HFFc6 (cell line): ENCODE measurements at regions not wholly inside any gene's neighbourhood (a gene's known extent, or its start where the extent isn't known, plus 50 kb on each side); places are given as distances from the start of the nearest gene placed in this dataset.

Experiments
- DNase-seq: peaks from one replicate; pipeline ENCODE4 v3.0.0-alpha.2; 2018
- H3K27ac Mint-ChIP-seq: 2 replicates; pipeline ENCODE4 v1.8.0; 2020; ENCODE audit warnings: mild to moderate bottlenecking, mixed read lengths
- H3K27me3 Mint-ChIP-seq: 2 replicates; pipeline ENCODE4 v1.8.0; 2021; ENCODE audit warnings: mild to moderate bottlenecking, moderate library complexity, mixed read lengths; ENCODE audit not compliant: insufficient read depth
- H3K36me3 Mint-ChIP-seq: 2 replicates; pipeline ENCODE4 v1.8.0; 2021; ENCODE audit warnings: low read depth, mixed read lengths
- H3K4me1 Mint-ChIP-seq: 2 replicates; pipeline ENCODE4 v1.8.0; 2020; ENCODE audit warnings: low read depth, mixed read lengths
- H3K4me3 Mint-ChIP-seq: 2 replicates; pipeline ENCODE4 v1.8.0; 2020; ENCODE audit warnings: mild to moderate bottlenecking, moderate library complexity, mixed read lengths
- H3K9me3 Mint-ChIP-seq: 2 replicates; pipeline ENCODE4 v1.8.0; 2020; ENCODE audit warnings: mild to moderate bottlenecking, mixed read lengths
- TF ChIP-seq, protein P1 (sequence below): fragments of 200-600 bp; sonication (generic); IDR thresholded peaks from 2 replicates; pipeline ENCODE4 v1.5.0; 2021; ENCODE audit warnings: antibody characterized with exemption, mild to moderate bottlenecking

DNA sequence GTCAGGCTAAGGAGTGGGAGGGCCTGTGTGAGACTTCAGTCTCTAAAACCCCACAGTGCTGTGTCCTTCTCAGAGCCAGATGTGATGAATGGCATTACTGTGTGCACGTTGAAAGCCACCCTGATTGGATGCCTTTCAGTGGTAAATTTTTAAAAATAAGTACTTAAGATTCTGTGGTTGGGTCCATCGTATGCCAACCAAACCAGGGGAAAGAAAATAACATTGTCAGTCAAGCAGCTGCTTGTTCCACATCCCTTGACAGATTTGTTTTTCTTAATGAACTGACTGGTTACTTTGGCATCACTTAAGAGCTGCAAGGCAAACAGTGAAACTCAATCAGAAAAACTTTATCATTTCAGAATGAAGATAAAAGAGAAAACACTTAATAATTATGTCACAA is 334.0 kb upstream of the NT5E start:
- H3K4me1 Mint-ChIP-seq = no peaks in the 10 kb centered on the region; the same call in 1 of the 2 replicates
- peaks cover 17% of the 10 kb centered on the region for H3K27me3 Mint-ChIP-seq
- H3K27ac Mint-ChIP-seq = no peak overlapping the region
- no peak for DNase-seq
- TF ChIP-seq, protein P1, sequence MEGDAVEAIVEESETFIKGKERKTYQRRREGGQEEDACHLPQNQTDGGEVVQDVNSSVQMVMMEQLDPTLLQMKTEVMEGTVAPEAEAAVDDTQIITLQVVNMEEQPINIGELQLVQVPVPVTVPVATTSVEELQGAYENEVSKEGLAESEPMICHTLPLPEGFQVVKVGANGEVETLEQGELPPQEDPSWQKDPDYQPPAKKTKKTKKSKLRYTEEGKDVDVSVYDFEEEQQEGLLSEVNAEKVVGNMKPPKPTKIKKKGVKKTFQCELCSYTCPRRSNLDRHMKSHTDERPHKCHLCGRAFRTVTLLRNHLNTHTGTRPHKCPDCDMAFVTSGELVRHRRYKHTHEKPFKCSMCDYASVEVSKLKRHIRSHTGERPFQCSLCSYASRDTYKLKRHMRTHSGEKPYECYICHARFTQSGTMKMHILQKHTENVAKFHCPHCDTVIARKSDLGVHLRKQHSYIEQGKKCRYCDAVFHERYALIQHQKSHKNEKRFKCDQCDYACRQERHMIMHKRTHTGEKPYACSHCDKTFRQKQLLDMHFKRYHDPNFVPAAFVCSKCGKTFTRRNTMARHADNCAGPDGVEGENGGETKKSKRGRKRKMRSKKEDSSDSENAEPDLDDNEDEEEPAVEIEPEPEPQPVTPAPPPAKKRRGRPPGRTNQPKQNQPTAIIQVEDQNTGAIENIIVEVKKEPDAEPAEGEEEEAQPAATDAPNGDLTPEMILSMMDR = no peak
- H3K4me3 Mint-ChIP-seq = no peak overlapping the region
- no peaks in the 10 kb centered on the region for H3K9me3 Mint-ChIP-seq
- H3K36me3 Mint-ChIP-seq = no peaks in the 10 kb centered on the region

DNA sequence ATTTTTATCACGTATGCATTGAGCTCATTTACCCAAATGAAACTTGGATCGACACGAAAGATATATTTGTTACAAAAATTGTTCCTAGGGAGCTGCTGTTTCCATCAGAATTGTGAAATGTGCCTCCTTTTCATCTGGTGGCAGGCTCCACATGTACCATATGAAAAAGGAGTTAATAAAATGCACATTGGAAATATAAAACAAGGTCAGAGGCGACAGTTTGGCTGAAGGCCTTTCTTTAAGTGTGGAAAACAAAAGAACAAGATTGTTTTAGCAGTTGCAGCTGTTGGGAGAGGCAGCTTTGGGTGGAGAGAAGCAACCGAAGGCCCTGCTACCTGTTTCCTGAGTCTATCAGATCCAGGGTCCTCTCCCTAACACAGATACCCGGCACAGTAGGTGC is 334.5 kb upstream of the NT5E start:
- Mint-ChIP-seq H3K4me1 (no peaks in the 10 kb centered on the region; the same call in 1 of the 2 replicates), H3K4me3 (no peak overlapping the region), H3K27ac (no peak overlapping the region), H3K27me3 (peaks cover 17% of the 10 kb centered on the region), H3K36me3 (no peaks in the 10 kb centered on the region), H3K9me3 (no peaks in the 10 kb centered on the region)
- TF ChIP-seq, protein P1 = no peak
- DNase-seq = no peak

DNA sequence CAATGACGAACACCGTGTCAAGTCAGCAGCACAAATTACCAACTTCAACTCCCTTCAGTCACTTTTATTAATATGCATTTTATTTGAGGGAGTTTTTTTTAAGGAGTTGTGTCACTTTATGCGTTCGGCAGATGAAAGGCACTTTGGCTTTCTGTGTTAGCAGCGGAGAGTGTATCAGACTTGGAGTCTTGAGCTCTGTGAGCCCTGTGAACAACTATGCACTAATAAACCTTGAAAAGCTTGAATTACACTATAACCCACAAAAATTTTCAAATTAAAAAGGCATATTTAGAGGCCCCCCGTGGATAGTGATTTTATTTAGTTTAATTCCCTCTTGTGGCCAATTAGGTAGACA is 335.3 kb upstream of the NT5E start:
- H3K27ac Mint-ChIP-seq = no peak overlapping the region
- H3K27me3 Mint-ChIP-seq = peaks cover 17% of the 10 kb centered on the region
- no peak overlapping the region for H3K4me3 Mint-ChIP-seq
- no peaks in the 10 kb centered on the region; the same call in 1 of the 2 replicates for H3K4me1 Mint-ChIP-seq
- TF ChIP-seq, protein P1 = no peak
- H3K36me3 Mint-ChIP-seq = no peaks in the 10 kb centered on the region
- H3K9me3 Mint-ChIP-seq = no peaks in the 10 kb centered on the region
- no peak for DNase-seq

DNA sequence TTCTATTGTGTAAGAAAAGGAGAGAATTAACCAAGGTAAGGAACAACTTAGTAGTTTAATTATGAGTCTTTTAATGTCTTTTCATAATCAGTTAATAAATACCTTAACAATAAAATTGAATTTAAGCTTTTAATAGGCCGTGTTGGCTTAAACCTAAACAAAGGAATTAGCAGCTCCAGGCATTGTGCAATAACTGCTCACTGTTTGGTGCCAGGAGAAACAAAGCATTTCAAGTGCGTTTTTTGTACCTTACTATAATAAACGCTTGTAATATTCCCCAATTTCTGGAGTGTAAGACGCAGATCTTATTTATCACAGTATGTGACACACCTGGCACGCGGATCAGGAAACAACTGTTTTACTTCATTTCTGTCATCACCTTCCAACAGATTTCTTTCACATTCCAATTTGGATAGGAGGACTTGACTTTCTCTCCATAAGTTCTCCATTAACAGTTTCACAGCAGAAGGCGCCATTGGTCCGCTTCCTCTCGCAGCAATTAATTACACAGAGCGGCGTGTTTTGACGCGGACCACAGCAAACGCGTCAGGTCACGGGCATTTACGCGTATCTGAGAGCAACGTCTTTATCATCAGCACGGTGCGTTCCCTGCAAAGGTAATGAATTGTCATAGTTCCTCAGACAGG is 335.8 kb upstream of the NT5E start:
- Mint-ChIP-seq H3K9me3 (no peaks in the 10 kb centered on the region), H3K27ac (no peak overlapping the region), H3K4me3 (no peak overlapping the region), H3K4me1 (no peaks in the 10 kb centered on the region; the same call in 1 of the 2 replicates), H3K36me3 (no peaks in the 10 kb centered on the region), H3K27me3 (peaks cover 18% of the 10 kb centered on the region)
- DNase-seq = no peak
- TF ChIP-seq, protein P1 = no peak

DNA sequence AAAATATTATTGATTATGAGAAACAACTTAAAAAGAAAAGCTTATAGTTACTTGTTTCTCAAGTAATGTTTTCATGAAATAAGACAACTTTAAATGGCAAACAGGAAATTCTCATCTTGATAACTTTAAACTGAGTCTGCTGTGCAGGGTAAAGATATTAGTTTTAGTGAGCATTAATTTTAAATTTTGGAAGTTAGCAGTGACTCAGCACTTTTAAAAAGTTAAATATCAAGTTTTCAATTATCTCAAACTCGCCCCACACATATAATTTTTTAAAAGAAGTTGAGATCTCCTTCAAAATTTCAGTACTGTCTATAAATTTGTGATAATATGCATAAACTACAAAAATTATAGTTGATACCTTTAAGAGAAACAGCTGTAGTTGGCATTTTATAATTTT is 337.3 kb upstream of the NT5E start:
- Mint-ChIP-seq H3K36me3 (no peaks in the 10 kb centered on the region), H3K27me3 (peaks cover 18% of the 10 kb centered on the region)

More for the DNA sequence above, 337.3 kb upstream of the NT5E start:
- no peak overlapping the region for H3K27ac Mint-ChIP-seq
- no peak overlapping the region for H3K4me3 Mint-ChIP-seq
- H3K4me1 Mint-ChIP-seq = no peaks in the 10 kb centered on the region; the same call in 1 of the 2 replicates
- no peaks in the 10 kb centered on the region for H3K9me3 Mint-ChIP-seq
- TF ChIP-seq, protein P1 = no peak
- DNase-seq = no peak
